ENCODE measurements at regions not wholly inside any gene's neighbourhood (a gene's known extent, or its start where the extent isn't known, plus 50 kb on each side); places are given as distances from the start of the nearest gene placed in this dataset.

- no peak for TF ChIP-seq POLR2A (IDR thresholded peaks at IDR 0.05)
- TF ChIP-seq CTCF (IDR thresholded peaks at IDR 0.05), result no peak
Observed at GRCh38 chr7:81014908-81015307, 96.1 kb upstream of the SEMA3C start.

Data from adrenal gland (tissue), 5 donors.